ENCODE measurements at regions not wholly inside any gene's neighbourhood (a gene's known extent, or its start where the extent isn't known, plus 50 kb on each side); places are given as distances from the start of the nearest gene placed in this dataset.
A peak's percentile ranks its signal among the peaks of the same experiment; 100 is the strongest.

- H3K9me3 Mint-ChIP-seq (ENCODE audit: low read depth): no peaks in the 10 kb centered on the region
Measured at GRCh38 chr1:34450325-34450724, 273.6 kb downstream of the C1orf94 start.

GRCh38 chr1:34452451-34452850 is 275.7 kb downstream of the C1orf94 start:
- H3K4me1 Mint-ChIP-seq (ENCODE audit: low read depth): no peaks in the 10 kb centered on the region
- H3K4me3 Mint-ChIP-seq (ENCODE audit: low read depth): no peak overlapping the region
- no peaks in the 10 kb centered on the region for H3K36me3 Mint-ChIP-seq (ENCODE audit: insufficient read depth)
- no peaks in the 10 kb centered on the region for H3K9me3 Mint-ChIP-seq (ENCODE audit: low read depth)
- TF ChIP-seq CTCF (IDR thresholded peaks at IDR 0.05; ENCODE audit: unreplicated experiment): no peak
- H3K27ac Mint-ChIP-seq: no peak overlapping the region
- peaks cover 49% of the 10 kb centered on the region for H3K27me3 Mint-ChIP-seq
- no peak for DNase-seq (ENCODE audit: low spot score, unreplicated experiment)

More at GRCh38 chr1:34450325-34450724, 273.6 kb downstream of the C1orf94 start:
- no peak for DNase-seq (ENCODE audit: low spot score, unreplicated experiment)
- TF ChIP-seq CTCF (IDR thresholded peaks at IDR 0.05; ENCODE audit: unreplicated experiment): no peak
- H3K4me3 Mint-ChIP-seq (ENCODE audit: low read depth): no peak overlapping the region
- no peaks in the 10 kb centered on the region for H3K36me3 Mint-ChIP-seq (ENCODE audit: insufficient read depth)
- no peak overlapping the region for H3K27ac Mint-ChIP-seq
- no peaks in the 10 kb centered on the region for H3K4me1 Mint-ChIP-seq (ENCODE audit: low read depth)
- H3K27me3 Mint-ChIP-seq: peaks cover 53% of the 10 kb centered on the region

GRCh38 chr1:34455121-34455520 is 278.4 kb downstream of the C1orf94 start:
- Mint-ChIP-seq H3K4me1 (ENCODE audit: low read depth) (no peaks in the 10 kb centered on the region), H3K4me3 (ENCODE audit: low read depth) (no peak overlapping the region), H3K27ac (no peak overlapping the region), H3K36me3 (ENCODE audit: insufficient read depth) (no peaks in the 10 kb centered on the region), H3K27me3 (peaks cover 44% of the 10 kb centered on the region), H3K9me3 (ENCODE audit: low read depth) (no peaks in the 10 kb centered on the region)
- no peak for DNase-seq (ENCODE audit: low spot score, unreplicated experiment)
- no peak for TF ChIP-seq CTCF (IDR thresholded peaks at IDR 0.05; ENCODE audit: unreplicated experiment)

GRCh38 chr1:34460193-34460592 is 283.5 kb downstream of the C1orf94 start:
- H3K9me3 Mint-ChIP-seq (ENCODE audit: low read depth): no peaks in the 10 kb centered on the region
- no peaks in the 10 kb centered on the region for H3K4me1 Mint-ChIP-seq (ENCODE audit: low read depth)

GRCh38 chr1:34470401-34470800 is 284.4 kb upstream of the GJB5 start:
- no peaks in the 10 kb centered on the region for H3K9me3 Mint-ChIP-seq (ENCODE audit: low read depth)
- peaks cover 68% of the 10 kb centered on the region for H3K27me3 Mint-ChIP-seq
- H3K4me3 Mint-ChIP-seq (ENCODE audit: low read depth): no peak overlapping the region
- no peaks in the 10 kb centered on the region for H3K36me3 Mint-ChIP-seq (ENCODE audit: insufficient read depth)
- H3K27ac Mint-ChIP-seq: no peak overlapping the region
- H3K4me1 Mint-ChIP-seq (ENCODE audit: low read depth): no peaks in the 10 kb centered on the region
- DNase-seq (ENCODE audit: low spot score, unreplicated experiment): no peak
- TF ChIP-seq CTCF (IDR thresholded peaks at IDR 0.05; ENCODE audit: unreplicated experiment): no peak

More at GRCh38 chr1:34460193-34460592, 283.5 kb downstream of the C1orf94 start:
- TF ChIP-seq CTCF (IDR thresholded peaks at IDR 0.05; ENCODE audit: unreplicated experiment): peak; percentile 61
- Mint-ChIP-seq H3K36me3 (ENCODE audit: insufficient read depth) (no peaks in the 10 kb centered on the region), H3K27me3 (peaks cover 57% of the 10 kb centered on the region), H3K27ac (no peak overlapping the region), H3K4me3 (ENCODE audit: low read depth) (no peak overlapping the region)
- peak; percentile 23 for DNase-seq (ENCODE audit: low spot score, unreplicated experiment)
